Neural progenitor cell (in vitro differentiated cells): ENCODE measurements at regions not wholly inside any gene's neighbourhood (a gene's known extent, or its start where the extent isn't known, plus 50 kb on each side); places are given as distances from the start of the nearest gene placed in this dataset.

Experiments
- CTCF ChIP-seq: fragments of 200-600 bp; sonication (generic); IDR thresholded peaks from 2 replicates; pipeline ENCODE4 v1.5.1; 2017; ENCODE audit warnings: antibody characterized with exemption, mild to moderate bottlenecking
- EZH2 ChIP-seq: fragments of 200-600 bp; sonication (generic); IDR thresholded peaks from 2 replicates; pipeline ENCODE4 v1.6.1; 2017; ENCODE audit warnings: antibody characterized with exemption, mild to moderate bottlenecking, moderate library complexity
- EZH2phosphoT487 ChIP-seq: fragments of 200-600 bp; sonication (generic); IDR thresholded peaks from 2 replicates; pipeline ENCODE4 v1.6.1; 2017; ENCODE audit warnings: antibody characterized with exemption

GRCh38 chr9:99373912-99374311 is 151.8 kb downstream of the SEC61B start:
- TF ChIP-seq CTCF (no peak), EZH2phosphoT487 (no peak), EZH2 (no peak)
